HG03108 (cell line): ENCODE measurements at regions not wholly inside any gene's neighbourhood (a gene's known extent, or its start where the extent isn't known, plus 50 kb on each side); places are given as distances from the start of the nearest gene placed in this dataset.

Experiments used
- ATAC-seq: cut with Tn5 transposase; IDR thresholded peaks from one replicate; pipeline ENCODE4 v1.9.1; 2021; ENCODE audit warnings: moderate library complexity; ENCODE audit not compliant: unreplicated experiment

DNA sequence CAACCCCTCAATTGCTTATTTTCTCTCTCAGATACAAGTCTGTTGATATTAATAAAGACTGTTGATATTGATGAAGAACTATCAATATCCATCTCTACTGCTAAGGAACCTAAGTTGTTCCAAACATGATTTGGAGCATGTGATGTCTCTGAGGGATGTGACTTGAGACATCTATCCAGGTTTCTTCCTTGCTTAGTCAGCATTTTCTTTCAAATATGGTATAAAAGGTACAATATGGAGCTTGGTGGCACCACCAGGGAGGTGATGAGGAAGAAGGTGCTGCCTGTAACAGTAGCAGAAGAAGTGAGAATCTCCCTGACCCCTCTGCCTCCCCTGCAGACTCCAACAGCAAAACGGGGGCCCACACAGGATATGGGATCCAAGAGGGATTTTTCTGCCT is 329.0 kb downstream of the MAF start:
- ATAC-seq, result no peak

DNA sequence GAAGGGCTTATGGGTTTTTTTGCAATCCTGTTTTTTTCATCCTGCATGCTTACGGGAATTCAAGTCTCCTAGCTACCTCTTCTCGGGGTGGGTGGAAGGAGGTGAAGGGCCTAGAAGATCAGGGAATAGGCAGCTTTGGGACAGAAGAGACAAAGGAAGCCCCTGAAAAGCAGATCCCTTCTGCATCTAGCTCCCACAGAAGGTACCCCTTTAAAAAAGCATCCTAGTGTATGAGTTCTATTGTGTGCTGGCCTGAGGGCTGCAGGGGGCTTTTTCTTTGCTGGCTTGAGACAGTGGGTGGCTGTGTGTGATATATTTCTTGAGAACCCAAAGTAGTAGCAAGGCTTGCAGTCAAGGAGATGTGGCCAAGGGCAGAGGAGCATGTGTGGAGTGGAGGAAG is 330.5 kb downstream of the MAF start:
- no peak for ATAC-seq

DNA sequence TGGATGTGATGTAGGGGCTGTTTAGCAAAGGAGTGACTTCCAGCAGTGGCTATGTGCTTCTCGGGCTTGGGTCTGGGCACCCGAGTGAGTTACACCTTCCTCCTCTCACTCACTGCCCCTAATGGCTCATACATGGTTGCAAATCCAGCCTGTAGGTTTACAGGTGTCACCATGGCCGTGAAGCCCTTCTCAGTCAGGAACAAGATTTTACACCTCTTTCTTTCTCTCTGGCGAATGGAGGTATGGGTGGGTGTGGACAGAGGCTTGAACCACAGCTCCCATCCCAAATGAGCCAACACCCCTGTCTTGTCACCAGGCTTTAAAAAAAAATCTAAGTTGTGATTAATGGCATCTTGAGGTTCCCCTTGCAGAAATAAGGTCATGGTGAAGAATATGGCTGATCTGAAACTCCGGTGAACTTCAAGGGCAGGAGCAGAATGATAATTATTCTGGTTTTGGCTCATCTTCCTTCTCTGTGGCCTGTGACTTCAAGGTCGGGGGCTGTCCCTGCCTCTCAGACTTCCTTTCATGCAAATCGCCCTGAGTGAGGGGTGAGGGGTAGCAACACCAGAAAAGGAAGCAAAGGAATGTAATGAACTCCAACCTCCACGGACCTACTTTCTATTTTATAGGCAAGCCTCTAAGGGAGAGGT is 331.2 kb downstream of the MAF start:
- peak; percentile 97 for ATAC-seq

DNA sequence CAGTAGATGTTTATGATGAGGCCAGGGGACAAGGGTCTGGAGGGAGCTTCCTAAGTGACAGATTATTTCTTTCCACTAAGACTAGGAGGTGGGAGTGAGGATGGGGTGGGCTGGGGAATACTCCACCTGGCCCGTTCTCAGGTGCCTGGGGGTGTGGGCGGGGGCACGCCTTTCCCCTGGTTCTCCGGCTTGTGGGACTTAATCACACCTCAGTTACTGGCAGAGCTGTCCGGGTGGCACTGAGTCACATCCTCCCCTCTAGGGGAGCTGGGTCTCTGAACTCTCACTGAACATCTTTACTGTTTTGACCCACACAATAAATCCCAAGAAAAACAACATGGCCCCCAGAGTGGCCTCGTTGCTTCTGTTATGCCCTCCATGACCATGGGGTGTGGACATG is 332.8 kb downstream of the MAF start:
- no peak for ATAC-seq

DNA sequence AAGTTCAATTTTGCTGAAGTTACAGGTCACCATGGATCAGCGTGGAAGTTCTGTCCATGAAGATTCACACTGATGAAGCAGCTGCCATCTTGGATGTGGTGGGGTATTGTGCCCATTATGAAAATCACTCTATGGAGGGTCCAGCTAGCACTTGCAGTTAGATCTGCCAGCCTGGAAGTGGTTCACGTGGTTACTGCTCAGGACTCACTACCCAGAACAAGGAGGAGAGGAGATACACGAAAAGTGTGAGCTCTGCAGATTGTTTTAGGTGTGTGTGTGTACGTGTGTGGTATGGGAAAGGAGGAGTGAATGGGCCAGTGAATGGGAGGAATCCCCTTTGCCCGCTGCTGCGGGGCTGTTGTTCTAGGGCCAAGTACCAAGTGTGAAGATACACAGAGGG is 333.4 kb downstream of the MAF start:
- no peak for ATAC-seq

DNA sequence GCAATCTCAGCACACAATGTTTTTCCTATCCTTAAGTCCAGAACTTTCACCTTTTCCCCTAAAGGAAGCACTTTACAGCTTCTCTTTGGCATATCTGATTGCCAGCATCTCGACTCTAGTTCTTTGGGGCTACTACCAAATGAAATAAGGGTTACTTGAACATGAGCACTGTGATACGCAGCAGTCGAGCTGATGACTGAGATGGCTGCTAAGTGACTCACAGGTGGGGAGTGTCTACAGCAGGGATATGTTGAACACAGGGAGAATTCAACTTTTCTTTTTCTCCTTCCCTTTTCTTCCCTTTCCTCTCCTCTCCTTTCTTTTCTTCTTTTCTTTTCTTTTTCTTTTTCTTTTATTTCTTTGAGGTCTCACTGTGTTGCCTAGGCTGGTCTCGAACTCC is 334.8 kb downstream of the MAF start:
- no peak for ATAC-seq

DNA sequence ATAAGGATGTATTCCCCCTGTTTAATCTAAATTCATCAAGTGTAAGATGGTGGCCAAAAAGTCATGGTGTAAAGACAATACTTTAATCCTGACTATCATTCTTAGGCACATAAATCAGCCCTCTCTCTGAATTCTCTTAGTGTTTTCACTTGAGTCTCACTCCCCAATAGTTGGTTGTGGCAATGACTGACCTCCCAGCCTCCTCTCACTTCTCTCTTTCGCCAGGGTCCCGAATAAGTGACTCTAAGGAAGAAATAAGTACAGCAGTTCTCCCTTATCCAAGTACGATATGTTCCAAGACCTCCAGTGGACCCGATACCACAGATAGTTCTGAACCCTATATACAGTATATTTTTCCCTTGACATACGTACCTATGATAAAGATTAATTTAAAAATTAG is 335.3 kb downstream of the MAF start:
- ATAC-seq, result no peak

DNA sequence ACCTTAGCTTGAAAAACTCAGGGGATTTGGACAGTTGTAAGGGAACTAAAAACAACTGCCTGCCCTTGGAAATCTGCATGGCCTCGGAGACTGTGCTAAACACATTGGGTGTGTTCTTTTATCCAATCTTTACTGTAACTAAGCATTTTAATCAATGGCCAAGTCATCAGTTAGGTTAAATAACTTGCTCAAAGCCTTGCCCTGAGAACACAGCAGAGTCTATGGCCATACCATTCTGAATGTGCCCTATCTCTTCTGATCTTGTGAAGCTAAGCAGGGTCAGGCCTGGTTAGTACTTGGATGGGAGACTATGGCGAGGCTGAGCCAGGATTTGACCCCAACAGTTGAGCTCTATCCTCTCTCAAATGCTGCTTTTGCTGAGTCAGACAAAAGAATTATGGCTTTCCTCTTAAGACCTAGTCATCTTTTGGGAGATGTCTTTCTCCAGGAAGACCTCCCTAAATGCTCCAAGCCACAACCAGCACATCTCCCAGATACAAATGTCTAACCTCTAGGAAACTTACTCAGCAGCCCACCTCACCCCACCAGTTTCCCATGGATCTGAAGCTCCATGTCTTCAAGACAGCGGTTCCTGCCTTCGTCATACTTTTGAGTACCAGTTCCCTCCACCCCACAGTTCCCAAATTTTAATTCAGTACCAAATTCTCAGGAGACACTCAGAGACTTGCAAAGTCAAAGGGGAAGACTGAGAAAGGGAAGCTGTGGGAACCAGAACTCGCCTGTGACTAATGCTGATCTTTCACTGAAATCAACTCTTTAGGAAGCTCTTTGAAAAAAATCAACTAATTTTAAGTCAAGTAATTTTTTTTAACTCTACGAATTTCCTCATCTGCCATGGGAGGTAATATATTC is 336.1 kb downstream of the MAF start:
- ATAC-seq, result no peak

DNA sequence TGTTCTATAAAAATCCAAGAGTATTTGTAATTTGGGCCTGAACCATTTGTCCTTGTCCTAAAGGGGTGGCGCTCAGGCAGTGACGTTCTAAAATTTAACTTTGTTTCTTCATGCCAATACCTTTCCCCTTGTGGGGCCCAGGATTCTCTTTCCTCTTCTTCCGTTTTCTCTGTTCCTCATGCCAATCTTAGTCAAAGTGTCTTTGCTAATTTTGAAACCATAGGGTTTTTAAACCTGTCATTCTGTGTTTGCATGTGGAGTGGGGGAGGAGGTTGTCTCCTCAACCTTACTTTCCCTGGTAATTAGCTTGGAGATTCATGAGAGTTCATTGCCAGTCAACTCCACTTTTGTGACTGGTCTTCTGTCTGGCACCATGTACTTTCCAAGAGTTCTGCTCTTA is 337.1 kb downstream of the MAF start:
- no peak for ATAC-seq
